ENCODE measurements at regions not wholly inside any gene's neighbourhood (a gene's known extent, or its start where the extent isn't known, plus 50 kb on each side); places are given as distances from the start of the nearest gene placed in this dataset.

DNA sequence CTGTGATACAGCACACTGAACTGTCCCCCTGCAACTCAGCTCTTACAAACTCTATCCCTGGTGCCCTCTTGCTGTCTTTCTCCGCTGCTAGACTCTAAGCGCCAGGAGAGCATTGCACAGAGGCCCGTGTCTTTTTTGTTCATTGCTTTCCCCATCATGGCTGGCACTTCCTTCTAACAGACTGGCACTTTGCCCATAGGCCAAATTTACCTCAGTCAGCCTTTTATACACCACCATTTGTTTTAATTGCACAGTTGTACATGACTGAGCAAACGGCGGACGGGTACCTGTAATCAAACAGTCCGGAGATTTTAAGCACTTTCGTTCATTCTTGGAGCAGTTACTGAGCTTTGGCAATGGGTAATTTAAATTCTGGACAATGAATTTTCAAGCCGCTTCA, 102.2 kb upstream of the CLINT1 start:
- no peak for TF ChIP-seq CTCF (IDR thresholded peaks at IDR 0.05; ENCODE audit: insufficient read depth, missing control alignments)
- DNase-seq (ENCODE audit: insufficient read length, low spot score) (no peak), FAIRE-seq (no peak)

GRCh38 chr5:157959370-157959769, 100.4 kb upstream of the CLINT1 start:
- FAIRE-seq, result no peak

GRCh38 chr5:157956271-157956885, 97.4 kb upstream of the CLINT1 start:
- no peak for DNase-seq (ENCODE audit: insufficient read length, low spot score)
- no peak for TF ChIP-seq CTCF (IDR thresholded peaks at IDR 0.05; ENCODE audit: insufficient read depth, missing control alignments)
- FAIRE-seq, result no peak

More at GRCh38 chr5:157959370-157959769, 100.4 kb upstream of the CLINT1 start:
- no peak for DNase-seq (ENCODE audit: insufficient read length, low spot score)
- no peak for TF ChIP-seq CTCF (IDR thresholded peaks at IDR 0.05; ENCODE audit: insufficient read depth, missing control alignments)

DNA sequence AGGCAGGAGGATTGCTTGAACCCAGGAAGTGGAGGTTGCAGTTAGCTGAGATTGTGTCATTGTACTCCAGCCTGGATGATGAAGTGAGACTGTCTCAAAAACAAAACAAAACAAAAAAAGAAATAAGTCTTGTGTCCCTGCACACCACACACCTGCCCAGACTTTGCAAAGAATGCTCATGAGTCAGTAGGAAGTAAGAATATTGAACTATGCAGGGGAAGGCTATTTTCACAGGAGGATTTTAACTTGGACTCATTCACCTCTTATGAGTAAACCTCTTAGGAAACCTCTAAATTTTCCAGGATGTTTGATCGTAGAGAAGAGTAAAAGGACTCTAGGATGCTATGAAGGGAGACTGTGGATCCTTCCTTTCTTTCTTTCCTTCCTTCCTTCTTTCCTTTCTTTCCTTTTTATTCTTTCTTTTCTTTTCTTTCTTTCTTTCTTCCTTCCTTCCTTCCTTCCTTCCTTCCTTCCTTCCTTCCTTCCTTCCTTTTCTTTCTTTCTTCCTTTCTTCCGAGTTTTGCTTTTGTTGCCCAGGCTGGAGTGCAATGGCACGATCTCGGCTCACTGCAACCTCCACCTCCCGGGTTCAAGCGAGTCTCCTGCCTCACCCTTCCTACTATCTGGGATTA, 96.7 kb upstream of the CLINT1 start:
- FAIRE-seq (no peak), DNase-seq (ENCODE audit: insufficient read length, low spot score) (no peak)
- TF ChIP-seq CTCF (IDR thresholded peaks at IDR 0.05; ENCODE audit: insufficient read depth, missing control alignments), result no peak

GRCh38 chr5:157952374-157952685, 93.4 kb upstream of the CLINT1 start:
- no peak for FAIRE-seq
- TF ChIP-seq CTCF (IDR thresholded peaks at IDR 0.05; ENCODE audit: insufficient read depth, missing control alignments), result no peak
- no peak for DNase-seq (ENCODE audit: insufficient read length, low spot score)

GRCh38 chr5:157951673-157952373, 92.9 kb upstream of the CLINT1 start:
- TF ChIP-seq CTCF (IDR thresholded peaks at IDR 0.05; ENCODE audit: insufficient read depth, missing control alignments), result no peak
- DNase-seq (ENCODE audit: insufficient read length, low spot score), result no peak
- FAIRE-seq, result no peak

DNA sequence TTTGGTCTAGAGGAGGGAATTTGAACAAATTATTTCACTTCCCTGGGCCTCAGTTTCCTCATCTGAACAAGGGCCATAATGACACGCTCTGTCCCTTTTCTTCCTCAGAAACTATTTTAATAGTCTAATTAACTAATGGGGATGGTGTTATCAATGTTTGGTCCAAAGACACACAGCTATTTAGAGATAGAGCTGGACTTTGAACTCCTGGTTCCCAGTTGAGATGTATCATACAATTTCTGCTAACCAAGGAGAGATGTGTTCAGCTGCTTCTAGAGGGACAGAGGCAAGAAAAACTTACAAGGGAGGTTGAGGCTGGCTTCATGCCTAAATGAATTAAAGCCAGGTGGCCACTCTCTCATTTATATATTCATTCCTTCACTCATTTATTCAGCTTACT, 90.6 kb upstream of the CLINT1 start:
- DNase-seq (ENCODE audit: insufficient read length, low spot score) (no peak), FAIRE-seq (no peak)
- no peak for TF ChIP-seq CTCF (IDR thresholded peaks at IDR 0.05; ENCODE audit: insufficient read depth, missing control alignments)

Data from D721Med (cell line).